ENCODE measurements at regions not wholly inside any gene's neighbourhood (a gene's known extent, or its start where the extent isn't known, plus 50 kb on each side); places are given as distances from the start of the nearest gene placed in this dataset.
"Not testable (repeated sequence)": the region's sequence is repeated elsewhere in the genome, so short reads cannot be mapped to it uniquely, and the experiment has no call there.

DNA sequence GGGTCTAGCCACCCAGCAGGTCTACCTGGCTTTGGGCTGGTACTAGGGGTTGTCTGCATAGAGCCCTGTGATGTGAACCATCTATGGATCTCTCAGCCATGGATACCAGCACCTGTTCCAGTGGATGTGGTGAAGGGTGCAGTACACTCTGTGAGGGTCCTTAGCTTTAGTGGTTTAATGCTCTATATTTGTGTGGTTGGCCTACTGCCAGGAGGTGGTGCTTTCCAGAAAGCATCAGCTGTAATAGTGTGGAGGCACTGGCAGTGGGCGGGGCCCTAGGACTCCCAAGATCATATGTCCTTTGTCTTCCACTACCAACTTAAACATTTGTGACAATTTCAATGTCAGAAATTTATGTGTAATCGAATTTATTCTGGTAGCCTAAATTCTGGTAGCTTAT, 1065.1 kb downstream of the RPIA start:
- not testable (repeated sequence) for DNase-seq

DNA sequence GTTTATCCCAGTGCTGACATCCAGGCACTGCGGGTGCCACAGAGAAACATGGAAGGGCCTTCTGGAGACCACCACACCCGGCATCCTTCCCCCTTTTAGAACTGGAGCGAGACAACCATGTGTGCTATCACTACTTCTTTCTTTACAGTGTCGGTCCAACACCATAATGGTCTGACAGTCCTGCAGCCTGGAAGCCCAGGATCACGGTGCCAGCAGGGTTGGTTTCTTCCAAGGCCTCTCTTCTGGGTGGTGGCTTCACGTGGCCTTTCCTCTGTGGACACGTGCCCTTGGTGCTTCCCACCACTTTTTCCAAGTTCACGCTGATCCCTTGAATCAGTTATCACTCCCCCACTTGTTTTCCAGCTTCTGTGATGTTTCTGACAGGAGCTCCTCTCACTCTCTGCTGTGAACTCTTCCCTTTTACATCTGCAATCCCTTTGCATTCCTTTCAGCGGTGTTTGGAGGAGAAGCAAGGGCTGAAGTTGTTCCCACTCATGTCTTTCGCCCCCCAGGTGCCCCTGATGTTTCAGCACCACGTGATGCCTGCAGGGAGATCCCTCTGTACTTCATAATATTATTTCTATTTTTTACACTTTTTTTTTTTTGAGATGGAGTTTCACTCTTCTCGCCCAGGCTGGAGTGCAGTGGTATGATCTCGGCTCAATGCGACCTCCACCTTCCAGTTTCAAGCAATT, 1067.0 kb downstream of the RPIA start:
- DNase-seq, result not testable (repeated sequence)

DNA sequence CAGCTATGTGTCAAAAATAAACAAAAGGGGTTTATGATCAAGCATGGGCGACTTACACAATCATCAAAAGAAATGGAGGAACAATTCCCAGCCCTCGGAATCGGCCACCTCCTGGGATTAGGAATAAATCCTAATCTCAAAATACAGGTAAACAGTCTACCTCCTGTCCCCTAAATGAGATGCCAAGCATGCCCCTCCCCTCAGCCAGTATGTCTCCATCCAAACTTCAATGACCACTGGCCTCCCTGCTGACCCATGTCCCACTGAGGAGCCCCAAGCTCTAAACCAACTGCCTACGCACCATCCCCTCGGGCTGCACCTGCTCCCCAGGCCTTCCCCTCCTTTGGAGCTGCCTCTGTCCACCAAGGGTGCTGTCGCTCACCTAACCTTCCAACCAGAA, 1069.3 kb downstream of the RPIA start:
- DNase-seq, result not testable (repeated sequence)

DNA sequence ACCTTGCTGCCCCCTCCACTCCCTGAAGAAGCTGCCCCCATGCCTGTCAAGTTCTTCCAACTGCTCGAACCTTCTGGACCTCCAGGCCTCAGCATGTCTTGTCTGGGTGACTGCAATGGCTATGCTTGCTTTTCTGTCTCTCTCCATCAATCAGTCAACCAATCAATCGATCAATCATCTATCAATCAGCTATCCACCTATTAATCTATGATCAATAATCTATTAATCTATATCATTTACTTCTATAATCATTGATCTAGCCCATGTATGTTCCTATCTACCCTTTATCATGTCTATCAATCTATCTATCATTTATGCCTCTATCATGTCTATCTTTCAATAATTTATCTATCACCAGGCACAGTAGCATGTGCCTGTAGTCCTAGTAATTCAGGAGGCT, 1069.7 kb downstream of the RPIA start:
- not testable (repeated sequence) for DNase-seq

DNA sequence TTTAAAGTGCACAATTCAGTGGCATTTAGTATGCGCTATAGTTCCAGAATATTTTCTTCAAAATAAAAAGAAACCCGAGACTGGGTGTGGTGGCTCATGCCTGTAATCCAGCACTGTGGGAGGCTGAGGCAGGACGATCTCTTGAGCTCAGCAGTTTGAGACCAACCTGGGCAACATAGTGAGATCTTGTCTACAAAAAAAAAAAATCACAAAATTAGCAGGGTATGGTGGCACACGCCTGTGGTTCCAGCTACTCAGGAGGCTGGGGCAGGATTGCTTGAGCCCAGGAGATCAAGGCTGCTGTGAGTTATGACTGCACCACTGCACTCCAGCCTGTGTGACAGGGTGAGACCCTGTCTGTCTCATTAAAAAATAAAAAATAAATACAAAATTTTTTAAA, 1070.4 kb downstream of the RPIA start:
- not testable (repeated sequence) for DNase-seq

DNA sequence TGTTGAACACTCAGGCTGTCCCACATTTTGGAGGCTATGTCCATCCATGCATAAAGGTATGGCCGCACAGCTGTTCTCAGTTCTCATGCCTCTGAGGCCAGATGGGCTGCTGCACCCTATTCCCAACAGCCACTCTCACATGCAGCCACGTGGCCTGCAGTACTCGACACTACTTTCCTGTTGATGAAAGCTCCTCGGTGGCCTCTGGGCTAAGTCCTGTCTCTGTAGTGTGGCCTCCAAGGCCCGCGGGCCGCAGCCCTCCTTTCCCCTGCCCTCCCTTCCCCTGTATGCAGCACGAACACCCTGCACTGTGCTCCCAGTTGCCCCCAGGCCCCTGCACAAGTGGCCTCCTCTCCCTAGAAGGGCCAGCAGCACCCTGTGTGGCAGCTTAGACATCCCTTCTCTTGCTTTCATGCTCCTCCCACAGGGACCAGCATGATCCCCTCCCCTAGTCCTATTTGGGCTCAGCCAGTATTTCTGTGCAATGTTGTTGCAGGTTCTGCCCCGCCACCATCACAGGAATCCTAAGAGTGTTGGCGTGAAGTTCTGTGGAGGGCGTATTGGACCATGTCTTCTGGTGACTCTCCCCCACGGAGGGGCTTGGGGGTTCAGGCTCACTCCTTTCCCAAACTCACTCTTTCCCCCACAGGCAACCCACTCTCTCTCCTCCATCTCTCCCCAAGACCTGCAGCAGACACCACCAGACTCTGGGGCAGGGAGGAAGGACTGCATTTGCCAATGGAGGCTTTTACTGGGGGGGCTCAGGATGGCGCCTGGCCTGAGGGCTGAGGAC, 1071.2 kb downstream of the RPIA start:
- DNase-seq, result not testable (repeated sequence)

DNA sequence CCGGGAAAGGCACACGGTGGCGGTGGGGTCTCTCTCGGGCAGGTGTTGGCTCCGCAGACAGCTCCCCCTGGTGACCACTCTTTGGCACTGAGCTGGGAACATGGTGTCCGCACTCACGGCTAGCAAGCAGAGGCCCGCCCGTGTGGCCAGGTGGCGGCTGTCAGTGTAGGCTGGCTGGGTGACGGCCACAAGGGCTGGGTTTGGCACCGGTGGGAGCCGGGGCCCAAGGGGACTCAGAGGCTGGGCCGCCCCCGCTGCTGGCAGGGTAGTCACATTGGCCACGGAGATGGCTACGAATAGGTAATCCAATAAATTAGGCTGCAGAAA, 1071.7 kb downstream of the RPIA start:
- DNase-seq, result no peak

DNA sequence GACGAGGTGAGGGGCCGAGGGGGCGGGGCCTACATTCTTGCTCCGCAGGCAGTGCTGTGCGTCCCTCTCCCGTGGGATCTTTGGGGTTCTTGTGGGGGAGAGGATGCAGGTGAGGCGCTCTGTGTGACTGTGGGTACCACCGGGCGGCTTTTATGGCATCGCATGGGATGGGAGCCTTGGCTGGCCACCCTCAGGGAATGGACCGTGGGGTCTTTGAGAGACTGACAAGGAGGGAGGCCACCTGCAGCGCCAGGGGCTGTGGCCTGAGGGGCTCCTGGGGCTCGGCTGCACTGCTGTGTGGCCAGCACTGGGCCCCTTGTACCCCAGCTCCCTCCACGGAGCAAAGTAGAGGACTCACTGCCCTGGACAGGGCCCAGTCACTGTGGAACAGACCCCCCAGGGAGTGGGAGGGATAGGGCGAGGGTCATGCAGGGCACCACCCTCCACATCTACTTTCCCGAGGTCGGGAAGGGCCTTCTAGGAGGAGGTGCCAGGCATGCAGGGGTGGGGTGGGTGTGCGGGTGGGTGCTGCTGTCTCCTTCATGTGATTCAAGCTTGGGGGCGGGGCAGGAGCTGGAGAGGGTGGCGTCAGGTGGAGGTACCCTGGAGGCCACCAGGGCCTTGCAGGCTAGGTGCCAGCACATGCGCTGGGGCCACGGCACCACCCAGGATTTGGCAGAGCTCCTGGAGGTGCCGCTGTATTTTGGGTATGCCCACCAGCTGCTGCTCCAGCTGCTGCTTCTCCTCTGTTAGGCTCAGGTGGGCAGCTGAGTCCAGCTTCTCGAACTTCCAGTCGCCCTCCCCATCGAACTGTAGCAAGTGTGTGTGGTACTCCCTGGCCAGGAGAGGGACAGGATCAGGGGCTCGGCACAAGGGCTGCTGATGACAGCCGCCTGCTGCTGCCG, 1072.4 kb downstream of the RPIA start:
- no peak for DNase-seq

DNA sequence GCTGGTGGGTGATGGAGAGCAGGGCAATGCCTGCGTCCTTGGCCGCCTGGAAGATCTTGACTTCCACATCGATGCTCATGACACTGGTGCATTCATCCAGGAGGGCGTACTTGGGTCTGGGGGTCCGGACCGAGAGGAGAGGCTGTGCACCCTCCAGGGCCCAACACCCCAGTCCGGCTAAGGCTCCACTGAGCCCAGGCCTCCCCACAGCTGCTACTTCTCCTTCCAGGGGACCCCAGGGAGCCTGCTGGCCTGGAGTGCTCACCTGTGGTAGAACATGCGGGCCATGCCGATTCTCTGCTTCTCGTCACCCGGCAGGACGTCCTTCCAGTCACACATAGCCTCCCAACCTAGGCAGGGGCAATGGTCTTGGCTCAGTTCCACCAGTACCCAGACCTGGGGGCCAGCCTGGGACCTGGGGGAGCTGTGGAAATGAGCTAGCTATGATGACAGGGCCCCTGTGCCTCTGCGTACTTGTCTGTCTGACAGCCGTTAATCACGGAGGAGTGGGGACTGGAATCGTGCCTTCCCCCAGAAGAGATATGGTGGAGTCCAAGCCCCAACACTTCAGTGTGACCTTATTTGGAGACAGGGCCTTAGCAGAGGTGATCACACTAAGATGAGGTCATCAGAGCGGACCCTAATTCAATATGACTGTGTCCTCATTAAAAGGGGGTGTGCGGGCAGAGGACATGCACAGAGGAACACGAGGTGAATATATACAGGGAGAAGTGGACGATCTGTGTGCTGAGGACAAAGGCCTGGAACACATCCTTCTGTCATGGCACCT, 1073.3 kb downstream of the RPIA start:
- not testable (repeated sequence) for DNase-seq

DNA sequence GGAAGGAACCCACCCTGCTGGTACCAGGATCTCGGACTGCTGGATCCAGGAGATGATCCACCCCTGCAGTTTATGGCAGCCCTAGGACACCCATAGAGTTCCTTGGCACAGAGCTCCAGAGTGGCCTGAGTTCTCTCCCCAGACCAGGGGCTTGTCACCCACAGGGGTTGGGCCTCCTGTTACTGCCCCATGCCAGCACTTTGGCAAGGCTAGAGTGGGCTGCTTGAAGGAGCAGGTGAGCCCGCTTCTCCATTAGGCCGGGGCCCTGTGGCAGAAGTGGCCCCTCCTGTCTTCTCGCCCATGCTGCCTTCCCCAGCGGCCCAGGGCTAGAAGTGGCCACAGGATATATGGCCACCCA, 1073.9 kb downstream of the RPIA start:
- not testable (repeated sequence) for DNase-seq

DNA sequence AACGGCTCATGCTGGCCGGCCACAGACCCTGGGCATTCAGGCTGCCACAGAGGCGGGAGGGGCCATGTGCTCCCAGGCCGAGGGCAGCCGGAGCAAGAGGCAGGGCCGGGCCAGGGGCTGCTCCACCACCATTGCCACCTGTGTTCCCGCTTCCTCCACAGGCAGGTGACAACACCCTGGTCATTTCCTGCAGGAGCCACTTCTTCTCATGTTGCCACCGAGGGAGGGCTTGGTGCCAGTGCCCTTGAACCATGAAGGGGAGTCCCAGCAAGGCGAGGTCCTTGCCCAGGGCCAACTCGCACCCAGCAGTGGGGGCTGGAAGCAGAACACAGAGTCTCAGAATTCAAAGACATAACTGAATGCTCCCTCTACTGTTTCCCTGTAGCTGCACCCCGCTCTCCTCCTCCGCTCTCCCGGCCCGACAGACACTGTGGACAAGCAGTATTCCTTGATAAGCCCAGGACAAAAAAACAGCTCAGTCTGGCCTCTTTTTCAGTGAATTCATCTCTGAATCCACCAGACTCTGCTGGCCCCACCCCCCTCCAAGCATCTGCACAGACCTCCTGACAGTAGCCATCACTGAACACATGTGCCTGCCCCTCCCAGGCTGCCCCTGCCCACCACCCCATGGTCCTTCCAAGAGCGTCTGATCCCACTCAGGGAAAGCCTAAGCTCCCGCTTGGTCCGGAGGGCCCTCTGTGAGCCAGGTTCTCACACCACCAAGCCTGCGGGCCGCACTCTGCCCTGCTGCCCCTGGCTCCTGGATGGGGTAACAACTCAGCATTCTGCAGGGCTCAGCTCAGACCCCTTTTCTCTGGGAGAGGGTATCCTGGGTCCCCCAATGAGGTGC, 1074.9 kb downstream of the RPIA start:
- DNase-seq, result not testable (repeated sequence)

DNA sequence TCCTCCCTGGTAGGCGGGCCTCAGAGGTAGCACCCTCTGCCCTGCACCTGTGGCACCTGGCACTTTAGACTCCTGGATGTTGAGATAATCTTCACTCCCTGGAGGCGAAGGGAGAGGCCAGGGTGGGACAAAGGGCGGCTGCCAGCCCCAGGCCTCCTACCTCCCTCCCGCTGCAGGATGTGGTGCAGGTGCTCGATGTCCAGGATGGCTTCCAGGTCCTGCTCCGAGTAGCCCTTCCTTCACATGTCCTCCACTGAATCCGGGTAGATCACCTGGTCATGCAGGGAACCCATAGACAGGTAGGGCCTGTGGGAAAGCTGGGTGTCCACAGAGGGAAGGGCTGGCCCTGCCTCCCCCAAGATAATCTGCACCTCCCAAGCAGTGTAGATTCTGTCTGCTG, 1075.6 kb downstream of the RPIA start:
- not testable (repeated sequence) for DNase-seq

DNA sequence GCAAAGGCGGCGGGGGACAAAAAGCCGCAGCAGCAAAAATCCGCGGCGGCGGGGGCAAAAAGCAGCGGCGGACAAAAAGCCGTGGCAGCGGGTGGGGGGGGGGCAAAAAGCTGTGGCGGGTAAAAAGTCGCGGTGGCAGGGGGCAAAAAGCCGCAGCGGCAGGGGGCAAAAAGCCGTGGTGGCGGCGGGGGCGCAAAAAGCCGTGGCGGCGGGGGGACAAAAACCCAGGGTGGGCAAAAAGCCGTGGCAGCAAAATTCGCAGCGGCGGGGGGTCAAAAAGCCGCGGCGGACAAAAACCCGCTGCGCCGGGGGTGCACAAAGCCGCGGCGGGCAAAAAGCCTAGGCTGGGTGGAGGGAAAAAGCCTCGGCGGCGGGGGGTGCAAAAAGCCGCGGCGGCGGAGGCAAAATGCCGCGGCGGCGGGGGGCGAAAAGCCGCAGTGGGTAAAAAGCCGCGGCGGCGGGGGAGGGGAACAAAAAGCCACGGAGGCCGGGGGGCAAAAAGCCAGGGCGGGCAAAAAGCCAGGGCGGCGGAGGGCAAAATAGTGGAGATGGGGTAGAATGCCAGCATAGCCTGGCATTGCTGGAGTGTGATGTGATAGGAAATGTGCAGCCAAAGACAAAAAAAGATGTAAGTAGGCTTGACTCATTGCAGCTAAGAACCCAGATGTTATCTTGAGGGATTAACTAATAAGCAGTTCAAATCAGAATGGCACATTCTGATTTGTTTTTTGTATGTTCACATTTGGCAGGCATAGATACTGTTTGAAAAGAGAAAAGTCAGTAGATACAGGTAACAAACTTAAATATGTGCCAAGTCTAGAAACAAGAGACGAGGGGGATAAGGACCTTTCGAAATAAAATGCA, 1076.3 kb downstream of the RPIA start:
- DNase-seq, result no peak

DNA sequence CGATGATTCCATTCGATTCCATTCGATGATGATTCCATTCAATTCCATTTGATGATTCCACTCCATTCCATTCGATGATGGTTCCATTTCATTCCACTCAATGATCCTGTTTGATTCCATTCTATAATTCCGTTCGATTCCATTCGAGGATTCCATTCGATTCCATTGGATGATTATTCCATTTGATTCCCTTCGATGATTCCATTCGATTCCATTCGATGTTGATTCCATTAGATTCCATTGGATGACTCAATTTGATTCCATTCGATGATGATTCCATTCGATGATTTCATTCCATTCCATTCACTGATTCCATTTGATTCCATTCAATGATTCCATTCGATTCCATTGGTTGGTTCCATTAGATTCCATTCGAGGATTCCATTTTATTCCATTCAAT, 1084.4 kb downstream of the RPIA start:
- no peak for DNase-seq

DNA sequence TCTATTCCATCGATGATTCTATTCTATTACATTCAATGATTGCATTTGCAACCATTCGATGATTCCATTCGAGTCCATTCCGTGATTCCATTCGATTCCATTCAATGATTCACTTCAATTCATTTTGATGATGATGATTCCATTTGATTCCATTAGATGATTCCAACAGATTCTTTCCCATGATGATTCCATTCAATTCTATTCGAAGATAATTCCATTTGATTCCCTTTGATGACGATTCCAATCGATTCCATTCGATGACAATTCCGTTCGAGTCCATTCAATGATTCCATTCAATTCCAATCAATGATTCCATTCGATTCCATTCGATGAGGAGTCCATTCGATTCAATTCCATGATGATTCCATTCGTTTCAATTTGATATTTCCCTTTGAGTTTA, 1088.8 kb downstream of the RPIA start:
- DNase-seq, result no peak

DNA sequence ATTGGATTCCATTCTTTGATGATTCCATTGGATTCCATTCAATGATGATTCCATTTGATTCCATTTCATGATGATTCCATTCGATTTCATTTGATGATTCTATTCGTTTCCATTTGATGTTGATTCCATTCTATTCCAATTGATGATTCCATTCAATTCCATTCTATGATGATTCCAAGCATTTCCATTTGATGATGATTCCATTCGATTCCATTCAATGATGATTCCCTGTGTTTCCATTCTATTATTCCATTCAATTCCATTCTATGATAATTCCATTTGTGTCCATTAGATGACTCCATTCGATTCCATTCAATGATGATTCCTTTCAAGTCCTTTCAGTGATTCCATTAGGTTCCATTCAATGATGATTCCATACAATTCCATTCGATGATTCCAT, 1090.5 kb downstream of the RPIA start:
- no peak for DNase-seq

DNA sequence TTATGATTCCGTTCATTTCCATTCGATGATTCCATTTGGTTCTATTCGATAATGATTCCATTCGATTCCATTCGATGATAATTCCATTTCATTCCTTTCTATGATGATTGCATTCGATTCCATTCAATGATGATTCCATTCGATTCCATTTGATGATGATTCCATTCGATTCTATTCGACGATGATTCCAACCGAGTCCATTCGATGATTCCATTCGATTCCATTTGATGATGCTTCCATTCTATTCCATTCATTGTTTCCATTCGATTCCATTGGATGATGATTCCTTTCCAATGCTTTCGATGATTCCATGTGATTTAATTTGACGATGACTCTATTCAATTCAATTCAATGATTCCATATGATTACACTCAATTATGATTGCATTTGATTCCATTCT, 1093.5 kb downstream of the RPIA start:
- DNase-seq, result no peak

DNA sequence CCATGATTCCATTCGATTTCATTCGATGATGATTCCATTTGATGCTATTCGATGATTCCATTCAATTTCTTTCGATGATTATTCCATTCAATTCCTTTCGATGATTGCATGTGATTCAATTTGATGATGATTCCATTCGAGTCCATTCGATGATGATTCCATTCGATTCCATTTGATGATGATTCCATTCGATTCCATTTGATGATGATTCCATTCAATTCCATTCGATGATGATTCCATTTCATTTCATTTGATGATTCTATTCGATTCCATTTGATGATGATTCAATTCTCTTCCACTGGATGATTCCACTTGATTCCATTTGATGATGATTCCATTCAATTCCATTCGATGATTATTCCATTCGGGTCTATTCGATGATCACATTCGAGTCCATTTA, 1094.1 kb downstream of the RPIA start:
- not testable (repeated sequence) for DNase-seq

DNA sequence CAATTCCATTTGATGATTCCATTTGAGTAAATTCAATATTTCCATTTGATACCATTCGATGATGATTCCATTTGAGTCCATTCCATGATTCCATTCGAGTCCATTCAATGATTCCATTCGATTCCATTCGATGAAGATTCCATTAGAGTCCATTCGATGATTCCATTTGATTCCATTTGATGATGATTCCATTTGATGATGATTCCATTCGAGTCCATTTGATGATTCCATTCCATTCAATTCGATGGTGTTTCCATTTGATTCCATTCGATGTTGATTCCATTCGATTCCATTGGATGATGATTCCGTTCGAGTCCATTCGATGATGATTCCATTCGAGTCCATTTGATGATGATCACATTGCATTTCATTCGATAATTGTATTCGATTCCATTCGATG, 1095.2 kb downstream of the RPIA start:
- not testable (repeated sequence) for DNase-seq

DNA sequence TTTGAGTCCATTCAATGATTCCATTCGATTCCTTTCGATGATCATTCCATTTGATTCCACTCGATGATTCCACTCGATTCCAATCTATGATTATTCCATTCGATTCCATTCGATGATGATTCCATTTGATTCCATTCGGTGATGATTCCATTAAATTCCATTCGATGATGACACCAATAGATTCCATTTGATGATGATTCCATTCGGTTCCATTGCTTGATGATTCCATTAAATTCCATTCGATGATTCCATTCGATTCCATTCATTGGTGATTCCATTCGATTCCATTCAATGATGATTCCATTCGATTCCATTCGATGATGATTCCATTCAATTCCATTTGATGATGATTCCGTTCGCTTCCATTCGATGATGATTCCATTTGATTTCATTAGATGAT, 1104.1 kb downstream of the RPIA start:
- not testable (repeated sequence) for DNase-seq
